Mesenchymal stem cell (in vitro differentiated cells and primary cell): ENCODE measurements at regions not wholly inside any gene's neighbourhood (a gene's known extent, or its start where the extent isn't known, plus 50 kb on each side); places are given as distances from the start of the nearest gene placed in this dataset.
A peak's percentile ranks its signal among the peaks of the same experiment; 100 is the strongest.

Experiments
- DNase-seq: peaks from one replicate; pipeline ENCODE4 v3.0.0-alpha.2; 2013
- H2AFZ ChIP-seq: one replicate; pipeline ENCODE4 v1.6.1; 2013; ENCODE audit warnings: low read depth, mild to moderate bottlenecking, control low read depth, inconsistent platforms, low read length, moderate library complexity
- H2AK5ac ChIP-seq: 2 replicates; pipeline ENCODE4 v1.6.1; 2013; ENCODE audit warnings: low read length, moderate library complexity, mild to moderate bottlenecking, inconsistent platforms; ENCODE audit not compliant: severe bottlenecking
- H2BK120ac ChIP-seq: one replicate; pipeline ENCODE4 v1.6.1; 2013; ENCODE audit warnings: low read depth, mild to moderate bottlenecking, inconsistent platforms, low read length, moderate library complexity
- H2BK12ac ChIP-seq, 2 experiments: one replicate each; pipeline ENCODE4 v1.6.1; 2013; ENCODE audit warnings: inconsistent platforms in 2 of 2, low read length in 2 of 2, mild to moderate bottlenecking in 2 of 2, moderate library complexity in 2 of 2, control low read depth in 1 of 2
- H2BK15ac ChIP-seq: one replicate; pipeline ENCODE4 v1.6.1; 2013; ENCODE audit warnings: mild to moderate bottlenecking, low read depth, inconsistent platforms; ENCODE audit not compliant: poor library complexity, severe bottlenecking
- H2BK5ac ChIP-seq: 2 replicates; pipeline ENCODE4 v1.6.1; 2013; ENCODE audit warnings: low read depth, mild to moderate bottlenecking, low read length, control low read depth, inconsistent platforms; ENCODE audit not compliant: poor library complexity, severe bottlenecking
- H3K14ac ChIP-seq, 2 experiments: one replicate each; pipeline ENCODE4 v1.6.1; 2013; ENCODE audit warnings: inconsistent platforms in 2 of 2, low read length in 2 of 2, control low read depth in 1 of 2, mild to moderate bottlenecking in 1 of 2, moderate library complexity in 1 of 2
- H3K18ac ChIP-seq, 2 experiments: one replicate each; pipeline ENCODE4 v1.6.1; 2013; ENCODE audit warnings: inconsistent platforms in 2 of 2, low read length in 2 of 2, control low read depth in 1 of 2, low read depth in 1 of 2, mild to moderate bottlenecking in 1 of 2
- H3K23ac ChIP-seq, 2 experiments: one replicate each; pipeline ENCODE4 v1.6.1; 2013; ENCODE audit warnings: inconsistent platforms in 2 of 2, low read length in 2 of 2, mild to moderate bottlenecking in 2 of 2, moderate library complexity in 2 of 2, control low read depth in 1 of 2
- H3K27ac ChIP-seq: 2 replicates; pipeline ENCODE4 v1.5.1; 2013; ENCODE audit warnings: mild to moderate bottlenecking, moderate library complexity, low read length, control low read depth, inconsistent platforms; ENCODE audit not compliant: poor library complexity, severe bottlenecking
- H3K27me3 ChIP-seq, 2 experiments: 2 replicates each; pipeline versions ENCODE4 v1.6.1 to v1.7.0; 2013; ENCODE audit warnings: low read length in 2 of 2, mild to moderate bottlenecking in 2 of 2, moderate library complexity in 2 of 2, control low read depth in 1 of 2, inconsistent platforms in 1 of 2; ENCODE audit not compliant: control insufficient read depth in 1 of 2, insufficient read depth in 1 of 2
- H3K36me3 ChIP-seq, 2 experiments: 2 replicates each; pipeline versions ENCODE4 v1.6.1 to v1.7.0; 2013; ENCODE audit warnings: low read length in 2 of 2, control low read depth in 1 of 2, inconsistent platforms in 1 of 2, low read depth in 1 of 2, mild to moderate bottlenecking in 1 of 2; ENCODE audit not compliant: insufficient read depth in 2 of 2, control insufficient read depth in 1 of 2
- H3K4ac ChIP-seq, 2 experiments: one replicate each; pipeline ENCODE4 v1.6.1; 2013; ENCODE audit warnings: inconsistent platforms in 2 of 2, low read length in 2 of 2, mild to moderate bottlenecking in 2 of 2, moderate library complexity in 2 of 2, control low read depth in 1 of 2, low read depth in 1 of 2
- H3K4me1 ChIP-seq: 2 replicates; pipeline ENCODE4 v1.6.1; 2013; ENCODE audit warnings: low read depth, low read length, control low read depth; ENCODE audit not compliant: control insufficient read depth, insufficient read depth
- H3K4me2 ChIP-seq: 2 replicates; pipeline ENCODE4 v1.6.1; 2013; ENCODE audit warnings: low read length, mild to moderate bottlenecking, inconsistent platforms; ENCODE audit not compliant: poor library complexity, severe bottlenecking
- H3K4me3 ChIP-seq, 2 experiments: 2 replicates each; pipeline versions ENCODE4 v1.5.1 to v1.7.0; 2013; ENCODE audit warnings: low read length in 2 of 2, mild to moderate bottlenecking in 2 of 2, control low read depth in 1 of 2, low read depth in 1 of 2; ENCODE audit not compliant: insufficient read depth in 1 of 2
- H3K79me1 ChIP-seq: replicated peaks from 2 replicates; pipeline ENCODE4 v1.6.1; 2013; ENCODE audit warnings: mild to moderate bottlenecking, control low read depth, low read length, inconsistent platforms; ENCODE audit not compliant: poor library complexity, severe bottlenecking
- H3K9ac ChIP-seq: 2 replicates; pipeline ENCODE4 v1.7.0; 2013; ENCODE audit warnings: mild to moderate bottlenecking, low read length, moderate library complexity
- H3K9me3 ChIP-seq: 2 replicates; pipeline ENCODE4 v1.7.0; 2013; ENCODE audit warnings: mild to moderate bottlenecking, low read length; ENCODE audit not compliant: control insufficient read depth
- H4K8ac ChIP-seq: one replicate; pipeline ENCODE4 v1.6.1; 2013; ENCODE audit warnings: inconsistent platforms, mild to moderate bottlenecking, low read length, moderate library complexity
- H4K91ac ChIP-seq: one replicate; pipeline ENCODE4 v1.6.1; 2013; ENCODE audit warnings: mild to moderate bottlenecking, low read length, inconsistent platforms
- WGBS: methylation state at CpG from one replicate; pipeline ENCODE4 v1.1.7; 2013; ENCODE audit warnings: mixed read lengths; 5-methylcytosine and 5-hydroxymethylcytosine counted together

GRCh38 chr1:14082331-14082730, 382.3 kb downstream of the PRDM2 start:
- Histone ChIP-seq H2AK5ac (no peak overlapping the region), H2BK15ac (no peak overlapping the region), H3K36me3 (no peaks in the 10 kb centered on the region), H3K4ac (no peak overlapping the region), H2BK120ac (no peak overlapping the region), H3K14ac (no peak overlapping the region), H3K27ac (no peak overlapping the region), H3K4me2 (no peak overlapping the region), H3K27me3 (no peaks in the 10 kb centered on the region), H3K23ac (no peak overlapping the region), H2BK12ac (no peak overlapping the region), H3K9me3 (no peaks in the 10 kb centered on the region), H4K91ac (no peak overlapping the region), H3K4me3 (no peak overlapping the region), H2AFZ (no peak overlapping the region), H4K8ac (no peak overlapping the region), H3K9ac (no peak overlapping the region), H3K4me1 (no peaks in the 10 kb centered on the region), H2BK5ac (no peak overlapping the region), H3K79me1 (no peaks in the 10 kb centered on the region), H3K18ac (no peak overlapping the region)
- no peak for DNase-seq
- 88% methylated on average over 5 of the region's 5 CpGs for WGBS

GRCh38 chr1:14083277-14083676, 383.3 kb downstream of the PRDM2 start:
- Histone ChIP-seq H4K8ac (no peak overlapping the region), H2BK15ac (no peak overlapping the region), H3K9ac (no peak overlapping the region), H2BK5ac (no peak overlapping the region), H2BK12ac (no peak overlapping the region), H3K4me3 (no peak overlapping the region), H3K27me3 (no peaks in the 10 kb centered on the region), H3K4me1 (no peaks in the 10 kb centered on the region), H3K4me2 (no peak overlapping the region), H3K14ac (no peak overlapping the region), H3K18ac (no peak overlapping the region), H3K4ac (no peak overlapping the region), H3K36me3 (no peaks in the 10 kb centered on the region), H3K27ac (no peak overlapping the region), H3K79me1 (no peaks in the 10 kb centered on the region), H2AK5ac (no peak overlapping the region), H2AFZ (no peak overlapping the region), H3K9me3 (no peaks in the 10 kb centered on the region), H3K23ac (no peak overlapping the region), H4K91ac (no peak overlapping the region), H2BK120ac (no peak overlapping the region)
- DNase-seq = no peak

GRCh38 chr1:14083706-14084105, 383.7 kb downstream of the PRDM2 start:
- no peak overlapping the region for H2BK120ac ChIP-seq
- peaks cover 1% of the 10 kb centered on the region for H3K9me3 ChIP-seq
- no peak overlapping the region for H2BK15ac ChIP-seq
- H3K36me3 ChIP-seq = no peaks in the 10 kb centered on the region
- H3K4ac ChIP-seq = no peak overlapping the region
- H3K27ac ChIP-seq = no peak overlapping the region
- H3K79me1 ChIP-seq = no peaks in the 10 kb centered on the region
- no peak overlapping the region for H2AFZ ChIP-seq
- no peak overlapping the region for H3K23ac ChIP-seq
- no peak overlapping the region for H2BK12ac ChIP-seq
- H4K8ac ChIP-seq = no peak overlapping the region
- H2AK5ac ChIP-seq = no peak overlapping the region
- DNase-seq = no peak
- H3K9ac ChIP-seq = no peak overlapping the region
- no peak overlapping the region for H3K4me3 ChIP-seq
- H4K91ac ChIP-seq = no peak overlapping the region
- no peak overlapping the region for H3K4me2 ChIP-seq
- no peaks in the 10 kb centered on the region for H3K4me1 ChIP-seq
- H3K18ac ChIP-seq = no peak overlapping the region
- H3K27me3 ChIP-seq = no peaks in the 10 kb centered on the region
- WGBS = no CpG with 5 or more reads among the region's 1 CpG
- no peak overlapping the region for H3K14ac ChIP-seq
- no peak overlapping the region for H2BK5ac ChIP-seq

GRCh38 chr1:14090062-14090461, 390.1 kb downstream of the PRDM2 start:
- no CpG with 5 or more reads among the region's 1 CpG for WGBS
- Histone ChIP-seq H2BK15ac (no peak overlapping the region), H3K79me1 (no peaks in the 10 kb centered on the region), H3K4ac (no peak overlapping the region), H3K14ac (no peak overlapping the region), H3K9ac (no peak overlapping the region), H3K18ac (no peak overlapping the region), H3K4me1 (no peaks in the 10 kb centered on the region), H3K23ac (no peak overlapping the region), H3K27me3 (no peaks in the 10 kb centered on the region), H3K4me2 (no peak overlapping the region), H4K8ac (no peak overlapping the region), H3K27ac (no peak overlapping the region), H3K36me3 (no peaks in the 10 kb centered on the region), H2BK5ac (no peak overlapping the region), H2BK12ac (no peak overlapping the region), H3K9me3 (peaks cover 24% of the 10 kb centered on the region), H2BK120ac (no peak overlapping the region), H3K4me3 (no peak overlapping the region), H2AFZ (no peak overlapping the region), H4K91ac (no peak overlapping the region), H2AK5ac (no peak overlapping the region)
- DNase-seq = peak; percentile 2
